Activated CD8-positive, alpha-beta T cell treated with anti-CD3 and anti-CD28 coated beads for 36 hours (primary cell): ENCODE measurements at regions not wholly inside any gene's neighbourhood (a gene's known extent, or its start where the extent isn't known, plus 50 kb on each side); places are given as distances from the start of the nearest gene placed in this dataset.
"Not testable (repeated sequence)": the region's sequence is repeated elsewhere in the genome, so short reads cannot be mapped to it uniquely, and the experiment has no call there.

Source experiments
- ATAC-seq: fragments of 200-7000 bp; cut with Tn5 transposase; one replicate; pipeline ENCODE4 v1.10.0; 2021; ENCODE audit warnings: mild to moderate bottlenecking, moderate library complexity
- CTCF ChIA-PET: fragments of 350-600 bp; sonication (Branson Sonifier 250); formaldehyde crosslinking; loops from one replicate; lab custom pipeline; 2021; ENCODE audit warnings: antibody characterized with exemption; lab: Charles Lee
- POLR2A ChIA-PET: fragments of 350-600 bp; sonication (Branson Sonifier 250); formaldehyde crosslinking; loops from one replicate; lab custom pipeline; 2021; ENCODE audit warnings: antibody characterized with exemption; lab: Charles Lee
- DNase-seq: peaks from one replicate; pipeline ENCODE4 v3.0.0-alpha.2; 2020
- H3K27ac Mint-ChIP-seq: one replicate; pipeline ENCODE4 v1.8.0; 2021; ENCODE audit warnings: mild to moderate bottlenecking, mixed read lengths
- H3K27me3 Mint-ChIP-seq: one replicate; pipeline ENCODE4 v1.8.0; 2021; ENCODE audit warnings: mixed read lengths
- H3K36me3 Mint-ChIP-seq: one replicate; pipeline ENCODE4 v1.8.0; 2021; ENCODE audit warnings: low read depth, mixed read lengths
- H3K4me1 Mint-ChIP-seq: one replicate; pipeline ENCODE4 v1.8.0; 2021; ENCODE audit warnings: low read depth, mixed read lengths
- H3K4me3 Mint-ChIP-seq: one replicate; pipeline ENCODE4 v1.8.0; 2021; ENCODE audit warnings: mild to moderate bottlenecking, moderate library complexity, mixed read lengths
- H3K9me3 Mint-ChIP-seq: one replicate; pipeline ENCODE4 v1.8.0; 2021; ENCODE audit warnings: mixed read lengths
- CTCF ChIP-seq: fragments of 200-600 bp; IDR thresholded peaks from one replicate; pipeline ENCODE4 v1.8.0; 2022; ENCODE audit warnings: antibody characterized with exemption, mild to moderate bottlenecking
- intact Hi-C: fragments of 100-400 bp; cut with micrococcal nuclease; formaldehyde crosslinking; loops from one replicate; pipeline ENCODE4 v1.10.0; 2022

DNA sequence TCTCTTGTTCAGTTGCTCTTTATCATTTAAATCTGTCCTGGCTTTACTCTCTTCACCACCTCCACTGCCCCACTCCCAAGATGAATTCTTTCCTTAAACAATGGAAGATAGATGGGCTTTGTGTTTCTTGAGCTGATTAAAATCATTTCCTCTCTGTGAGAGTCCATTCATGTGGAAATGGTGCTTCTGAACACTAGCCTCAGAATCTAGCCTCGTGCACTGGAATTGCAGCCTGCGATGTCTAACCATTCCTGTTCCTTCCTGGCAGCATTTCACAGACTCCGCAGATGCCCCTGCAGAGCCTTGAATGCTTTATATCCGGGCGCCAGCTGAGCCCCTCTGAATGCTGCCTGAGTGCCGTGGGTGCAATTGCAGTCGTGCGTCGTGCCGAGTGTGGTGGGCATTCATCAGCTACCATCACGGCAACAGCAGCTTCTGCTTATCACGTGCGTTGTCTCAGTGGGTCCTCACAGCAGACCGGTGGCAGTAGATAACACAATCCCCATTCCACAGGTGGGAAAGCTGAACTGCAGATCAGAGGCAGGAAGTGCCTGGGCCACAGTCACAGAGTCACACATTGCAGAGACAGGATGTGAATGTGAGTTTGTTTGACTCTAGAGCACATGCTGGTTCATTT is 172.8 kb upstream of the WSCD1 start:
- no peak for ATAC-seq
- CTCF ChIA-PET, result no interaction called here
- no peak for TF ChIP-seq CTCF
- H3K9me3 Mint-ChIP-seq, result no peaks in the 10 kb centered on the region
- POLR2A ChIA-PET, result no interaction called here
- no peak overlapping the region for H3K4me3 Mint-ChIP-seq
- H3K27me3 Mint-ChIP-seq, result peaks cover 17% of the 10 kb centered on the region
- intact Hi-C loops, result no loop called here
- H3K4me1 Mint-ChIP-seq, result peaks cover 3% of the 10 kb centered on the region
- H3K36me3 Mint-ChIP-seq, result no peaks in the 10 kb centered on the region
- no peak for DNase-seq
- H3K27ac Mint-ChIP-seq, result no peak overlapping the region

DNA sequence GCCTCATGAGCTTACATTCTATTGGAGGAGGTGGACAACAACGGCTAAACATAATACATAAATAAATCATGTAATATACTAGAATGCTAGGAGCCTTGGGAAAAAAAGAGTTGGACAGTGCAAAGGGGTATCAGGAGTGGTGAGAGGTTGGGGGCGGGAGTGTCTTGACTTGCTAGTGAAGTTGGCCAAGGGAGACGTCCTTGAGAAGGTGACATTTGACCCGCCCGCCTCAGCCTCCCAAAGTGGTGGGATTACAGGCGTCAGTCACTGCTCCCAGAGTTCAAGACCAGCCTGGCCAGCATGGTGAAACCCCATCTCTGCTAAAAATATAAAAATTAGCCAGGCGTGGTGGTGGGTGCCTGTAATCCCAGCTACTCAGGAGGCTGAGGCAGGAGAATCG is 172.2 kb upstream of the WSCD1 start:
- H3K27me3 Mint-ChIP-seq, result peaks cover 16% of the 10 kb centered on the region
- DNase-seq, H3K27ac Mint-ChIP-seq, ATAC-seq, H3K4me1 Mint-ChIP-seq, H3K9me3 Mint-ChIP-seq, POLR2A ChIA-PET, CTCF ChIA-PET, H3K4me3 Mint-ChIP-seq, intact Hi-C loops, H3K36me3 Mint-ChIP-seq: not testable (repeated sequence)

DNA sequence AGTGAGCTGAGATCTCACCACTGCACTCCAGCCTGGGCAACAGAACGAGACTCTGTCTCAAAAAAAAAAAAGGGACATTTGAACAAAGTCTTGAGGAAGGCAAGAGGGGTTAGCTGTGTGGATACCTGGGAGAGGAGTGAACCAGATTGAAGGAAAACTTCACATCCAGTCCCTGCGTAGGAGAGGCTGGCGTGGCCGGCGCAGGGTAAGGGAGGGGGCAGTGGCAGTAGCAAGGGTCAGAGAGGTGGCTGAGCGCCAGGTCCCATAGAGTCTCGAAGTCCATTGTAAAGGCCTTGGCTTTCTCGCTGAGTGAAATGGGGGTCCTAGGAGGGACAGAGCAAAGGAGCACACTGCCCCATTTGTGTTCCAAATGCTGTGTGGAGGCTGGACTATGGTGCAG is 171.8 kb upstream of the WSCD1 start:
- ATAC-seq, result no peak
- TF ChIP-seq CTCF, result no peak
- POLR2A ChIA-PET, result no interaction called here

DNA sequence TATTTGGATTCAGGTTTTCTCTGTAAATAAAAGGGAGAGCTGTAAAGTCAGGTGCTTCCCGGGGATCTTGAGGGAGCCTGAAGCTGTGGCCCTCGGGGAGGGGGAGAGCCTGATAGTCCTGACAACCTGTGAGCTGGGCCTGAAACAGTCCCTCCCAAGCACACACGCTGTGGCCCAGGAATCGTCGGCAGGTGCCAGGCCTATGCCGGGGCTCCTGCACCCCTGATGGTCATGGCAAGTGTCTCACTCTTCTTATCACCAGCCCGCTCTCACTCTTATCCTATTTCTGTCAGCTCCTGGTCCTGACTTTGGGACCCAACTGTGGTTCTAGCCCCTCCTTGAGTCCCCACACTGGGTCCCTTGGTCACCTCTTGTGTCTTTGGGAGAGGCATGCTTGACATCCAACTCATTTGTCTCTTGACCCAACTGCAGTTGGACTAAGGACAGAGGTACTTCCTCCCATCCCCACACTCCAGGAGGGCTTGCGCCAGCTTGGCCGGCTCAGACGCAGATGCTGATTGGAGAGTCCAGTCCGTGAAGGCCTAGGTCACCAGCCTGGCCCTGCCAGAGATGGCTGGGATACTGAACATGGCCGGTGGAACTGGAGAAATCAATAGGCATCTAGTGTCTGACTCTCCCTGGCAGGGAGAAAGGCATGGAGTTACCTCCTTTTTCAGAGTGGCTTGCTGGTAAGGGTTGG is 170.5 kb upstream of the WSCD1 start:
- H3K36me3 Mint-ChIP-seq, result no peaks in the 10 kb centered on the region
- H3K9me3 Mint-ChIP-seq, result peaks cover 6% of the 10 kb centered on the region
- H3K27ac Mint-ChIP-seq, result no peak overlapping the region
- H3K27me3 Mint-ChIP-seq, result peaks cover 10% of the 10 kb centered on the region
- intact Hi-C loops, result no loop called here
- no peak for TF ChIP-seq CTCF
- DNase-seq, result no peak
- CTCF ChIA-PET, result no interaction called here
- H3K4me1 Mint-ChIP-seq, result peaks cover 3% of the 10 kb centered on the region
- ATAC-seq, result no peak
- POLR2A ChIA-PET, result no interaction called here
- H3K4me3 Mint-ChIP-seq, result no peak overlapping the region

More for the DNA sequence above, 171.8 kb upstream of the WSCD1 start:
- CTCF ChIA-PET, result no interaction called here
- Mint-ChIP-seq H3K4me3 (no peak overlapping the region), H3K27ac (no peak overlapping the region), H3K27me3 (peaks cover 16% of the 10 kb centered on the region), H3K36me3 (no peaks in the 10 kb centered on the region), H3K9me3 (no peaks in the 10 kb centered on the region), H3K4me1 (peaks cover 3% of the 10 kb centered on the region)
- intact Hi-C loops, result no loop called here
- no peak for DNase-seq

DNA sequence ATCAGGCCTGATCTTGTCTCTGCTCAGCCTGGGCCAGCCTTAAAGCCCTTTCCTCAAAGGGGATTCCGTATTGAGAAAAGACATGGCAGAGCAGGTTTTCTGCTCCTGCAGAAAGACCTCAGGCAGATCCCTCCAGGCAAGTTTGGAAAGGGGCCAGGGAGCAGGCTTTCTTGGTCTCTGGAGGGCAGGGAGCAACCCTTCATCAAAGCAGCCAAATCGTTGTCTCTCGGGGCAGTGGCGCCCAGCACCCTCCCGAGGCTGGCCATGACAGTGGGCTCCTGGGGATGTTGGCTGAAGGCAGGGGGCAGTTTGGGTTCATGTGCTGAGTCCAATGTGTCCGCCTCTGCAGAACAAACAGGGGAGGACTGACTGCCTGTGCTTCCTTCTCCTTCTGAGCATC is 168.4 kb upstream of the WSCD1 start:
- H3K27ac Mint-ChIP-seq, result no peak overlapping the region
- ChIA-PET CTCF (no interaction called here), POLR2A (no interaction called here)
- peaks cover 9% of the 10 kb centered on the region for H3K9me3 Mint-ChIP-seq
- H3K4me1 Mint-ChIP-seq, result peaks cover 3% of the 10 kb centered on the region
- no peak overlapping the region for H3K4me3 Mint-ChIP-seq
- DNase-seq, result no peak
- no peak for ATAC-seq
- H3K36me3 Mint-ChIP-seq, result no peaks in the 10 kb centered on the region
- peaks cover 2% of the 10 kb centered on the region for H3K27me3 Mint-ChIP-seq
- no peak for TF ChIP-seq CTCF
- intact Hi-C loops, result no loop called here
